ENCODE measurements at regions not wholly inside any gene's neighbourhood (a gene's known extent, or its start where the extent isn't known, plus 50 kb on each side); places are given as distances from the start of the nearest gene placed in this dataset.

DNA sequence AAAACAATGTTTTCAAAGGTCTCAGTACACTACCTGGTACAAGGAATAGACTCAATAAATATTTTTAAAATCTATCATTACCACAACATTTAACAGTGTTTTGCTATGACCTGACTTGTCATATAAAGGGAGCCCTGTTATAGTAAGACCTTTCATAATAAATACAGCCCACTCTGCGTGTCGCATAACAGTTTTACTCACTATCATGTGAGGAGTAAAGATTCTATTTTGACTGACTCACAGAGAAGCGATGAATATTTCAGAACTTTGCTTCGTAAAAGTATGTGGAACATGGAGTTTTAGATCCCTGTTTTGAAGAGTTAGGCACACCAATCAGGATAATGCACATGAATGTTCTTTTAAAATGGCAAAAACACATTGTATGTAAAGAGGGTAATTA, 531.2 kb downstream of the KCNA4 start:
- H3K79me2 ChIP-seq (ENCODE audit: control insufficient read depth, low read length) = no peaks in the 10 kb centered on the region
- no peaks in the 10 kb centered on the region for H3K9me2 ChIP-seq (replicated peaks; ENCODE audit: control insufficient read depth, low read length)
- H3K4me1 ChIP-seq (ENCODE audit: control insufficient read depth, low read length) = no peaks in the 10 kb centered on the region
- no peaks in the 10 kb centered on the region for H3K27me3 ChIP-seq (ENCODE audit: control insufficient read depth, low read length)
- H3K4me2 ChIP-seq (ENCODE audit: low read length) = no peak overlapping the region
- H3K4me3 ChIP-seq (ENCODE audit: low read length) = no peak overlapping the region
- no peaks in the 10 kb centered on the region for H4K20me1 ChIP-seq (ENCODE audit: control insufficient read depth, insufficient read depth, low read depth, low read length)
- no peaks in the 10 kb centered on the region for H3K9me3 ChIP-seq (ENCODE audit: control insufficient read depth, insufficient read depth, low read length)
- H3K36me3 ChIP-seq (ENCODE audit: control insufficient read depth, low read length) = no peaks in the 10 kb centered on the region
- TF ChIP-seq EZH2phosphoT487 (IDR thresholded peaks at IDR 0.05; ENCODE audit: borderline replicate concordance, low read length) = no peak
- TF ChIP-seq, protein P1, sequence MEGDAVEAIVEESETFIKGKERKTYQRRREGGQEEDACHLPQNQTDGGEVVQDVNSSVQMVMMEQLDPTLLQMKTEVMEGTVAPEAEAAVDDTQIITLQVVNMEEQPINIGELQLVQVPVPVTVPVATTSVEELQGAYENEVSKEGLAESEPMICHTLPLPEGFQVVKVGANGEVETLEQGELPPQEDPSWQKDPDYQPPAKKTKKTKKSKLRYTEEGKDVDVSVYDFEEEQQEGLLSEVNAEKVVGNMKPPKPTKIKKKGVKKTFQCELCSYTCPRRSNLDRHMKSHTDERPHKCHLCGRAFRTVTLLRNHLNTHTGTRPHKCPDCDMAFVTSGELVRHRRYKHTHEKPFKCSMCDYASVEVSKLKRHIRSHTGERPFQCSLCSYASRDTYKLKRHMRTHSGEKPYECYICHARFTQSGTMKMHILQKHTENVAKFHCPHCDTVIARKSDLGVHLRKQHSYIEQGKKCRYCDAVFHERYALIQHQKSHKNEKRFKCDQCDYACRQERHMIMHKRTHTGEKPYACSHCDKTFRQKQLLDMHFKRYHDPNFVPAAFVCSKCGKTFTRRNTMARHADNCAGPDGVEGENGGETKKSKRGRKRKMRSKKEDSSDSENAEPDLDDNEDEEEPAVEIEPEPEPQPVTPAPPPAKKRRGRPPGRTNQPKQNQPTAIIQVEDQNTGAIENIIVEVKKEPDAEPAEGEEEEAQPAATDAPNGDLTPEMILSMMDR (IDR thresholded peaks at IDR 0.05; ENCODE audit: low read depth, low read length, poor library complexity, severe bottlenecking) = no peak
- H3F3A ChIP-seq (ENCODE audit: control insufficient read depth, insufficient read depth) = no peaks in the 10 kb centered on the region
- H3K27ac ChIP-seq (ENCODE audit: low read depth, low read length) = no peak overlapping the region

- no peaks in the 10 kb centered on the region for H3K27me3 ChIP-seq (ENCODE audit: control insufficient read depth, low read length)
- H3K4me3 ChIP-seq (ENCODE audit: low read length) = no peak overlapping the region
- H3K9me3 ChIP-seq (ENCODE audit: control insufficient read depth, insufficient read depth, low read length) = no peaks in the 10 kb centered on the region
- TF ChIP-seq, protein P1 (IDR thresholded peaks at IDR 0.05; ENCODE audit: low read depth, low read length, poor library complexity, severe bottlenecking) = no peak
- TF ChIP-seq EZH2phosphoT487 (IDR thresholded peaks at IDR 0.05; ENCODE audit: borderline replicate concordance, low read length) = no peak
- no peaks in the 10 kb centered on the region for H3K79me2 ChIP-seq (ENCODE audit: control insufficient read depth, low read length)
- no peaks in the 10 kb centered on the region for H3K36me3 ChIP-seq (ENCODE audit: control insufficient read depth, low read length)
- H3K27ac ChIP-seq (ENCODE audit: low read depth, low read length) = no peak overlapping the region
- no peaks in the 10 kb centered on the region for H3K4me1 ChIP-seq (ENCODE audit: control insufficient read depth, low read length)
- H4K20me1 ChIP-seq (ENCODE audit: control insufficient read depth, insufficient read depth, low read depth, low read length) = no peaks in the 10 kb centered on the region
- H3K9me2 ChIP-seq (replicated peaks; ENCODE audit: control insufficient read depth, low read length) = no peaks in the 10 kb centered on the region
- no peaks in the 10 kb centered on the region for H3F3A ChIP-seq (ENCODE audit: control insufficient read depth, insufficient read depth)
- H3K4me2 ChIP-seq (ENCODE audit: low read length) = no peak overlapping the region
Observed at GRCh38 chr11:29484548-29484947, 532.3 kb downstream of the KCNA4 start.

- TF ChIP-seq, protein P1 (IDR thresholded peaks at IDR 0.05; ENCODE audit: low read depth, low read length, poor library complexity, severe bottlenecking) = no peak
- TF ChIP-seq EZH2phosphoT487 (IDR thresholded peaks at IDR 0.05; ENCODE audit: borderline replicate concordance, low read length) = no peak
- Histone ChIP-seq H3K4me2 (ENCODE audit: low read length) (no peak overlapping the region), H3K27ac (ENCODE audit: low read depth, low read length) (no peak overlapping the region), H4K20me1 (ENCODE audit: control insufficient read depth, insufficient read depth, low read depth, low read length) (no peaks in the 10 kb centered on the region), H3K4me1 (ENCODE audit: control insufficient read depth, low read length) (no peaks in the 10 kb centered on the region), H3K36me3 (ENCODE audit: control insufficient read depth, low read length) (no peaks in the 10 kb centered on the region), H3F3A (ENCODE audit: control insufficient read depth, insufficient read depth) (no peaks in the 10 kb centered on the region), H3K9me2 (replicated peaks; ENCODE audit: control insufficient read depth, low read length) (no peaks in the 10 kb centered on the region), H3K27me3 (ENCODE audit: control insufficient read depth, low read length) (no peaks in the 10 kb centered on the region), H3K4me3 (ENCODE audit: low read length) (no peak overlapping the region), H3K79me2 (ENCODE audit: control insufficient read depth, low read length) (no peaks in the 10 kb centered on the region), H3K9me3 (ENCODE audit: control insufficient read depth, insufficient read depth, low read length) (no peaks in the 10 kb centered on the region)
Observed at GRCh38 chr11:29483831-29484230, 533.0 kb downstream of the KCNA4 start.

DNA sequence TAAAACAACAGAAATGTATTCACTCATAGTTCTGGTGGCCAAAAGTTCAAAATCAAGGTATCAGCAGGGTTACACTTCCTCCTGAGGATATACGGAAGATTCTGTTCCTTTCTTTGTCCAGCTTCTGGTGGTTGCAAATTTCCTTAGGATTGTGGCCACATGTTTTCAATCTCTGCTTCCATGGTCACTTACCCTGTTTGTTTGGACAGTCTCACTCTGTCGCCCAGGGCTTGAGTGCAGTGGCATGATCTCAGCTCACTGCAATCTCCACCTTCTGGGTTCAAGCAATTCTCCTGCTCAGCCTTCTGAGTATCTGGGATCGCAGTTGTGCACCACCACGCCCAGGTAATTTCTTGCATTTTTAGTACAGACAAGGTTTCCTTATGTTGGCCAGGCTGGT, 534.3 kb downstream of the KCNA4 start:
- Histone ChIP-seq H3K79me2 (ENCODE audit: control insufficient read depth, low read length) (no peaks in the 10 kb centered on the region), H3K9me3 (ENCODE audit: control insufficient read depth, insufficient read depth, low read length) (no peaks in the 10 kb centered on the region), H3K27ac (ENCODE audit: low read depth, low read length) (no peak overlapping the region), H3K9me2 (replicated peaks; ENCODE audit: control insufficient read depth, low read length) (no peaks in the 10 kb centered on the region), H3K4me1 (ENCODE audit: control insufficient read depth, low read length) (no peaks in the 10 kb centered on the region), H3K27me3 (ENCODE audit: control insufficient read depth, low read length) (no peaks in the 10 kb centered on the region), H3K4me2 (ENCODE audit: low read length) (no peak overlapping the region), H4K20me1 (ENCODE audit: control insufficient read depth, insufficient read depth, low read depth, low read length) (no peaks in the 10 kb centered on the region), H3K4me3 (ENCODE audit: low read length) (no peak overlapping the region), H3K36me3 (ENCODE audit: control insufficient read depth, low read length) (no peaks in the 10 kb centered on the region), H3F3A (ENCODE audit: control insufficient read depth, insufficient read depth) (no peaks in the 10 kb centered on the region)
- TF ChIP-seq, protein P1 (IDR thresholded peaks at IDR 0.05; ENCODE audit: low read depth, low read length, poor library complexity, severe bottlenecking) = no peak
- TF ChIP-seq EZH2phosphoT487 (IDR thresholded peaks at IDR 0.05; ENCODE audit: borderline replicate concordance, low read length) = no peak

All from DOHH2 (cell line).